ENCODE measurements at regions not wholly inside any gene's neighbourhood (a gene's known extent, or its start where the extent isn't known, plus 50 kb on each side); places are given as distances from the start of the nearest gene placed in this dataset.

DNA sequence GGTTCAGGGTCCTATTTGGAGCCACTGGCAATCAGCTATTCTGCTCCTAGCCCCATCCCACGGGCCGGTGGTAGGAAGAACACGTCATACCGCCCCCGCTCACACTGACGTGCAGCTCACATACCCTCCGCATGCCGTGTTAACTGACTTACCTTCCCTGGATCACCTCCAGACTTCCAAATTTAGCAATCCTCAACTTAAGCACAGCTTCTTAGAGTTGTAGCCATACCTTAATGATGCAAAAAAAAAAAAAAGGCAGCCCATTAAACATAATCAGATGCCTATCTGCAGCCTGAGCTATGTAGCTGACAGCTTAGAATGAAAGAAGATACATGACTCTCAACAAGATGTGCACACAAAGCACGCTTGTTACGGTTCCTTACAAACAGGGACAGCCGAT, 93.0 kb downstream of the IRX2 start:
- no peak for DNase-seq (ENCODE audit: low read depth)

DNA sequence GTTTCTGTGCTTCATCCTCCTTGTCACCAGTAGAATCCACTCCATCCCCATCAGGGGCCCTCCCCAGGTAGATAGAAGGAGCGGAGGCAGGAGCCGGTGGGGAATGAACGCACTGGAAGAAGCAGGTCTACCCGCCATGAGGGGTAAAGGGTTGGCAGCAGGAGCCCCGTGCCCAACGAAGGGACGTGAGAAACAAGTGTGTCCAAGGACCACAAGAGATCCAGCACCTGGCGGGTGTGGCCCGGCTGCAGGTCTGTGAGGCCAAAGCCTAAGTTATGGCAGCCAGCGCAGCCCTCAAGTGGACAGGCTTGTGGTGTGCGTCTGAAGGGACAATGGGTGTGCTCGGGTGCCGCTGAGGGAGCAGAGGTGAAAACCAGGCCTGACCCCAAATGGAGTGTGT, 94.3 kb downstream of the IRX2 start:
- no peak for DNase-seq (ENCODE audit: low read depth)

DNA sequence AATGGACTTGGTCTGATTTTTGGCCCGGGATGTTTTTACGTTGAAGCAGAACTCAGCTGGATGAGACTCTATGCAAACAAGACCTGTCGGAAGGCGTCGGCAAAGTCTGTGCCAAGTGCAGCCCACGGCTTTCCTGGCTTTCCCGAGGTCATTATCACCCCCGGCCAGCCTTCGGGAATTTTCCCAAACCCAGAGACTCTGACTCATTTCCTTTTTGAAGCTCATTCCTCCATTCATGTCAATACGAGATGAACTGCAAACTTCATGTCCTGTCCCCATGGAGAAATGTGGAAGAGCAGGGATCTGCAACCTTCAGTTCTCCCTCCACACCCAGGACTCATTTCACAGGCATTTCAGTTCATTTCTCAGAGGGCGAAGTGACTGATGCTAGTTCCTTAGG, 95.3 kb downstream of the IRX2 start:
- DNase-seq (ENCODE audit: low read depth): peak; percentile 87

DNA sequence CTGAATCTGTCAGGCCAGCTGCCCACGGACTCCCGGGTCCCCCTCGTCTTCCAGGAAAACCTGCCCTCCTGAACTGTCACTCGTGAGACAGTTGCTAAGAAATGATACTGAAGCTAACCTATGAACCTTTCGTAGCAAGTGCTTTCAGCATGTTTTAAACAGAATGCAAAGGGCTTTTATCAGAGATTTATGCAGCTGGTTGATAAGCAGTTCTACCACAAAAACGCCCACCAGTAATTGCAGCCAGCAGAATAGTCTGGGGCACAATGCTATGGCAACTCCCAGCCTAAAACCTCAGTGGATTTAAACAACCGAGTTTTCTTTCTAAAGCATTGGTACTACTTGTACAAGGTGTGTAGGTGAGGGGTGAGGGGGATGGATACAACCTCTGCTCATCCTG, 97.5 kb downstream of the IRX2 start:
- DNase-seq (ENCODE audit: low read depth): no peak

DNA sequence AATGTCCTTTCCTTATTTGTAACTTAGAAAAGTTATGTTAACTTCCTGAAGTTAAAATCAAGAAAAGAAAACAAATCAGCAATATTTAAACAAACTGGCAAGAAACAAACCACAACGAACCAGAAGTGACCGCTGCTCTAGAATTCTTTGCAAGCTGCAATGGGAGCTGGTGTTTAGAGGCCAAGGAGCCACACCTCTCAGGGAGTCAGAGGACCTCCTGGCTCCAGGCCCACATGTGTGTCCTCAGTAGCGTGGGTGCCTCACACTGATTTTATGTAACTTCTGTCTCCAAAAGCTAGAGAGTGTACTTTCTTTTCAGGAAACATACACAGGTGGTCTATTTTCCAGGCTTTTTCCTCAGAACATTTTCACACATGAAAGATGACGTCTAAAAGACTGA, 100.4 kb downstream of the IRX2 start:
- DNase-seq (ENCODE audit: low read depth): no peak

DNA sequence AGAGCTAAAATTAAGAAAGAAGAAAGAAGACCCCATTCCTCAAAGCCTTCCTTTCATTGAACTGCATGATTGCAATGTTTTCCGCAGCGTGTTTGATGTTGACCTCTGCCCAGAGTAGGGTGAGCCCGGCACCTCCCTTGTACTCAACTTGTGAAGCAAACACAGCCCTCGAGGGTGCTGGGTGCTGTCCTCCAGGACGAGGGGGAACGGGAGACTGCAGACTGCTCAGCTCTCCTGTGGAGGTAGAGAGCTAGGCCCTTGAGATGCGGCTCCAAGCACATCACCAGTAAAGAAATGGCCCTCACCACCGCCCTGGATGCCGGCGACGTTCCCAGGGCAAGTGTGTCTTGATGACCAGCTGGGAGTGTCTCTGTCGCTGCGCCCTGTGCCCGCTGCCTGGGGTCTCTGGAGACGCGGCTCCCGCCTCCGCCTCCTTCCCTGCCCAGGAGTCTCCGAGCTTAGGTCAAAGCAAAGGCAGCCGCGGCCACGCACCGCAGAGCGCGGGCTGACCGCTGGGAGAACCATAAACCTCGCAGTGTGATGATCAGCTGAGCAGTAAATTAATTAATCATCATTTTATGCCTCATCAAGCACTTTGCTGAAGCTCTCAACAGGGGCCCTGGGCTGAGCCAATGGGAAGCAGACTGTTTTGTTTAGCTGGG, 108.7 kb downstream of the IRX2 start:
- DNase-seq (ENCODE audit: low read depth): no peak

DNA sequence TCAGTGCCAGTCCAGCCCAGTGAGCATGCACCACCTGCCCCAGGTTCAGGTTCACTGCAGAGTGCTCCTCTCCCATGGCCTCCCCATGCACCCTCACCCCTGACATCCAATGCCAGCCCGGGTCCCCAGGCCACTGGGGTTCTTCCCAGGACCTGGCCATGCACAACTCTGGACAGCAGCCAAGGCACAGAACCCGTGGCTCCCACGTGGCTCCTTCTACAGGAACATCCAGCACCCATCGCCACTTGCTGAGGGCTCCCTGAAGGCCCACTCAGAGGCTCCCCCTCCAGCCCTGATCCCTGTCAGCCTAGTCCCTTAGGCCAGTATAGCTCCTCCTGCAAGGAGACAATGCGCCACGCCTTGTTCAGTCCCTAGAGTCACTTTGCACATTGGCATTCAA, 110.8 kb downstream of the IRX2 start:
- DNase-seq (ENCODE audit: low read depth): no peak

DNA sequence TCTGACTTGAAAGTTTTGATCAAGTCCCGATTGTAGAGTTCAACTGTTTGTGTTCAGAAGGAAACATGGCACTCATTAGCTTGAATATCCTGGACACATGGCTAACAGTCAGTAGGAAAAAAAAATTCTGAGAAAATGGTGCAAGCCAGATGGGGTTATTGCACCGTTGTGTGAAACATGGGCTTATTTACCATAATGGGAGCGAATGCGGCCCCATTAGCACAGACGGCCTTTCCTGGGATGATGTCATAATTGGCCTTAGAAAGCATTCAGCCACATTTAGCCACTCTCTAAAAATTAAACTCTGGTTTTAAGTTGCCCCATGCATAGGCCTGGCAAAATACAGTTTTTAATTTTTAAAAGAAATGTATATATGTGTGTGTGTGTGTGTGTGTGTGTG, 112.1 kb downstream of the IRX2 start:
- no peak for DNase-seq (ENCODE audit: low read depth)

DNA sequence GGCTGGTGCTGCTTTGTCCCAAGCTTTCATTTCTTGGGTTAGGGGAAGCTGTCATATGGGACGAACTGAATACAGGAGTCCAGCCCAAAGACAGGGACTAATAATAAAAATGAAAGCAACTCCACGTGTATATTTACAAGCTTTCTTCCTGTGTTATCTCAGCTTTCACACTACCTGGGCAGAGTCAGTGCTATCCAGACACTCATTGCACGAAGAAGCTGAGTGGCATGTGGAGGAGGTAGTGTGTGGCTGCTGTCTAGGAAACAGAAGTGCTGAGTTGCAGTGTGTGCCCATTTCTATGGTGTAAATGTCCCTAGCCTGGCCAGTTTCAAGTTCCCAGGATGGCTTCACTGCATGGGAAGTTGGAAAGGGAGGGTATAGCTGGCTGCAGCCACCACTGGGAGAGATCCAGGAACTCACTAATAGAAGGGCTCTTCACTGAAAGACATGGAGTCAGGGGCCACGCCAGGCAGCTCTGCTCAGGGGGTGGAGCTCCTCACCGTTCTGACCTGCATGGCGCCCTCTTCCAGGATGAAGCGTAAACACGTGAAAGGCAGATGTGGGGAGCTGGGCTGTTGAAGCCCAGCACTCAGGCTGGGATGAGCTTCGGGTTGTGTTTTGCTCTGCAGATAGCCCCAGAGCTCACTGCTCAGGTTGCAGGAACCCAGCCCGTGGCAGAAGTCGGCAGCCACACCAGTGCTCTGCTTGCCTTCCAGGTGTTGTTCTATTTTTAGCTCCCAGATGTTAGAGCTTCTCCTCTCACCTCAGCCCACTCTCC, 116.9 kb downstream of the IRX2 start:
- no peak for DNase-seq (ENCODE audit: low read depth)

DNA sequence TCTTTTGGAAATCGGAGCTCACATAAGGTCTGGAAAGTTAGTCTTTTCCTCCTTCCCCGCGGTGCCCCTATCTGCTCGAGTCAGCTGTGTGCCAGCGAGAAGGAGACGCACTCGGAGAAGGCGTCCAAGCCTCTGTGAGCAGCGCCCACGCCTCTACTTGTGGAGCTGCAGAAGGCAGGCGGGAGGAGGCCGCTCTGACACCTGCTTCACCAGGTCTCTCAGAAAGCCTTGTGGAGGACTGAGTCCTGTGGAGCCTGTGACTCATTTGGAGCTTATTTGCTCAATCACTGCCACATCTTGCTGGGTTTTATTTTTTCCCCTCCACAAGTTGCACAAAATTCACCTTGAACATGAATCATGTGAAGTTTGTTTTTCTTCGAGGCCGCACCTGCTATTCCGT, 117.5 kb downstream of the IRX2 start:
- no peak for DNase-seq (ENCODE audit: low read depth)

DNA sequence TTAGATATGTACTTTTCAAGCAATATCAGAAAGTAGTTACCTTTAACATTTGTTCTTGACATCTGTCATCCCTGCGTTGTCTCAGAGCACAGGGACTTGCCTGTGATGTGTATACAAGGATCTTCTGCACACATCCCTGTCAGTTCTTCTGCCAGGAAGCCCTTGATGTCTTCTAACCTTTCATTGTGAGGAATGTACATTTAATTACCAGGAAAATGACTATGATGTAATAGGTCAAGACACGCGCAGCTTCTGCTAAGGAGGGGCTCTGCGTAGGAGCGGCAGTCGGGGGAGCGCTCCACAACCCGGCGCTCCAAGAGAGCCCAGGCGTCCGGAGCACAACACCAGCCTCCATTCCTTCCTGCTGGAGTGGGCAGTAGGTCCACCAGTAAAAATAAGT, 119.7 kb downstream of the IRX2 start:
- DNase-seq (ENCODE audit: low read depth): no peak

DNA sequence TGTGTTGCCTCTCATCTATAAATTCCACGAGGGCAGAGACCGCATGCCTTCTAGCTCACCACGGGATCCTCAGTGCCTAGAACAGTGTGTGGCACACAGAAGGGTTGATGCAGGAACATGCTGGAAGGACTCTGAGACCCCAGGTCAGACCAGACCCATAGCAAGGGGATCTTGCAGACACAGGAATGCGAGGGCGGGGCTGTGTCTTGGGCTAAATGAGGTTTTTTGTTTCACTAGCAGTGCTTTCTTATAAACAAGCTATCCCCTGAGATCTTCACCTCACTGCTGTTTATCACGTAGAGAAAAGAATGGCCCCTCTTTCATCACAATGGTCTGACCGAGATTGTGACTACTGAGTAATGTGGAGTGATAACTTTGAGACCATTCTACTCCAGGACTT, 122.4 kb downstream of the IRX2 start:
- DNase-seq (ENCODE audit: low read depth): no peak

DNA sequence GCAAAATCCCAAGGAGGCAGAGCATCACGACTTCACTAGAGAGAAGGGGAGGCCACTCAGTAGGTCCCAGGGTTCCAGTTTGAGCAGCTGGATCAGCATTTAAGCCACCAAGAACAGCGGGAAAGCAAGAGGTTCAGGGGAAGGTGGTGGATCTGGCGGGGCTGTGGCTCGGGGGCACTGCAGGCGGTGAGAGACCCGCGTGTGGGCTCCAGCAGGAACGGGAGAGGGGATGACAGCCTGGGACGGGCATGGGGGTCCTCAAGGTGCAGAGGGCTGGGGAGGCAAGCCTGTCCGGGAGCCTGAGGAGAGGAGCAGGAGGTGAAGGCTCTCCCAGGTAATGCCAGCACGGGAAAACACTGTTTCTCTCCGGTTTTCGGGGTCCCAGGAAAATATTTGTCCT, 123.6 kb downstream of the IRX2 start:
- DNase-seq (ENCODE audit: low read depth): no peak

DNA sequence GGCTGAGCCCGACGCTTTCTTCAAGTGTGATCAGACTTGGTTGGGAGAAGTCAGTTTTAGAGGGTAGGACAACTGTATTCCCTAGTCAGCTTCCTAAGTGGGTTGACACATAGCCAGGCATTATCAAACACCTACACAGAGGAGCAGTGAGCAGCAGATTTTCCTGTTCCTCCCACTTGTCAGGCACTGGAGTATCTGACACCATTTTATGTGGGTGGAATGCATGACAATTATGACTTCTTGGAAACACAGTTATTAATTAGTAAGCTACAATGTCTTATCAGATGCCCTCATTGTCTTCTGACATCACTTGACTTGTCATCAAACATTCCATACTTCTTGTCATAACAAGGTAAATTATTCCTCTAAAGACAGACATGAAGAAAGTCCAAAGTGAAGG, 124.9 kb downstream of the IRX2 start:
- no peak for DNase-seq (ENCODE audit: low read depth)

DNA sequence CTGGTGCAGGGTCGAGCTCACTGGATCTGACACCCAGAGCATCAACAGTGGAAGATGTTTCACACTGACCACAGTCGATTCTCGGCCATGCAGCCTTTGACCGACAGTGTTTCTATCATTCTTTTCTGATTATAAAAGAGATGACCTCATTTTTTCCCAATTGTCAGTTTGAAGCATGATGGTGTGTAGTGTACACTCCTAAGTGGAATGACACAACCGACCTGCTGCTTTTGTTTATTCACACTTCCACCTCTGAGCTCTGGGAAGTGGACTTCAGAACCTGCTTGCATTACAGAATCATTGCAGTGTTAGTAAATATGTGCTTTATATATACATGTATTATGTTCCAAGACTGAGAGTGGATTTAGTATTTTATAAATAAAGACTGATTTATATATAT, 128.6 kb downstream of the IRX2 start:
- DNase-seq (ENCODE audit: low read depth): no peak

DNA sequence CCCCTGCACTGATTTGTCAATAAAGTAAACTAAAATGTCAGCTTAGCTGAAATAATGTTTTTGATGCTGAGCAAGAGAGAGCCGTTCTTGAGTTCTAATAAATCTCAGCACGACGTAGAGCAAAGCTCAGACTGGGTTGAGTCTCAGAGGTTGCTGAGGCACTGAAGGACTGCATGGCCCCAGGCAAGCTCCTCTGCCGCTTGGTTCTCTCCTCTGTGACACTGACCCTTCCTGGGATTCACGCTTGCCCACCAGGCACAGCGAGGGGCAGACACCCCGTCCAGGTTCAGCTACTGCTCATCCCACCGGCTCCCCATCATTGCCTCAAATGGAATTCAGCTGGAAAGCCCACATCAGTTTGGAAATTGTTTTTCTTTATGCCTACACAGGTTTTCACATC, 129.8 kb downstream of the IRX2 start:
- no peak for DNase-seq (ENCODE audit: low read depth)

DNA sequence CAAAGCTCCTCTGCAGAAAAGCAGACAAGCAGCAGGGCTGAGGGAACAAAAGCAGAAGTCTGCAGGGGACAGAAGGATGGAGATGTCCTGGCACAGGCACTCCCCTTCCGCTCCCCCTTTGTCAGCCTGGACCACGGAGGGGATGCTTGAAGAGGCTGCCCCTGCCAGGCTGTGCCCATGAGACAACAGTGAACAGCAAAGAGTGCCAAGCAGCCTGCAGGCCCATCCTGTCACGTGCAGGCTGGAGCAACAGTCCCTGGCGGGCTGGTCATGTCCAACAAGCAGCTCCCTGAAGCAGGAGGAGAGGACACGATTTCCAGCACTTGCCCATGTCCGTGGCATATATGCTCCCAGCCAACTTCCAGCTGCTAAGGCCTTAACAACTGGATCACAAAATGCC, 132.3 kb downstream of the IRX2 start:
- no peak for DNase-seq (ENCODE audit: low read depth)

DNA sequence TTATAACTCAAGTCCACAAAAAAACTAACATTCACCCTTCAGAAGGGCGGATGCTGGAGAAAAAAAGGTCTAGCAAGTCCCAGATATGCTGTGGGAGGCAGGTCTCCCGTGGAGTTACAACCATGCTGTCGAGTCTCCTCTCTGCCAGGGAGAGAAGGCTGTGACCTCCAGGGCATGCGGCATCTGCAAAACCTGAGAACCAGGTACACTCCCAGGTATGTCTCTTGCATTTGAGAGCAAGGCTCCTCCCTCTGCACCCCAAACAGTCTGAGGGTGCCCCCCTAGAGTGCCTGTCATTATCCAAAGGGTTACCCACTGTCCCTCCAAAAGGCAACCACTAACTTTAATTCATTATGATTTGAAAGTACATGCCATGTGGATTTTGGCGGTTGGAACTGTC, 134.0 kb downstream of the IRX2 start:
- DNase-seq (ENCODE audit: low read depth): no peak

DNA sequence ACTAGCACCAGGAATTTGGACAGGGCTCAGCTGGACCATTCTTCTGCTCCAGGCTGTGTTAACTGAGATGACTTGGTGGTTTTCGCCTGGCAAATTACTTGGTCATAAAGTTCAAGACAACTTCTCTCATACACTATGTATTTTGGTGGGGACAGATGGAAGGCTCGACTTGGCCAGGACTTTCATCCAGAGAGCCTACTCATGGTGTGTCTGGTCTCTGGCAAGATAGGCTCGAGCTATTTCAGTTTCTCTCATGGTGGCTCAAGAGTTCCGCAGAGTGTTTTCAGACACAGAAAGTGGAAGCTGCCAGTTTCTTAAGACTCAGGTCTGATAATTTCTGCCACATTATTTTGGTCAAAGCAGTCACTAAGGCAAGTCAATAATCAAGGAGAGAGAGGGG, 135.6 kb downstream of the IRX2 start:
- DNase-seq (ENCODE audit: low read depth): no peak

DNA sequence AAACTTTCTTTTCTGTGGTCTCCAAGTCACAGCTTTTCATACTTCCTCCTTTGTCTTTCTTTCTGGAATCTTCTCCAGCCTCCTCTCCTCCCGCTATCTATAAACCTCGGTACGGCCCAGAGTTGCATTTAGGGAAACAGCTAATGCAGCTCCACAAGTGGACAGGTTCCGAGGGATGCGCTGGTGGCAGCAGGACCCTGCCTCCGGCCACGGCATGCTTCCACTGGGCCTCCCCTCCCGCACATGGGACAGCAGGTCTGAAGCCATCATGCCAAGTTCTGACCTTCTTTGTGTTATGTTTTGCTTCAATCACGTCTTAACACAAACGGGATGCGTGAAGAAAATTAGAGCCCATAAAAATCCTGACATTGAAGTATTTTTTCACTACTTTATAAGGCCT, 136.9 kb downstream of the IRX2 start:
- no peak for DNase-seq (ENCODE audit: low read depth)

DNA sequence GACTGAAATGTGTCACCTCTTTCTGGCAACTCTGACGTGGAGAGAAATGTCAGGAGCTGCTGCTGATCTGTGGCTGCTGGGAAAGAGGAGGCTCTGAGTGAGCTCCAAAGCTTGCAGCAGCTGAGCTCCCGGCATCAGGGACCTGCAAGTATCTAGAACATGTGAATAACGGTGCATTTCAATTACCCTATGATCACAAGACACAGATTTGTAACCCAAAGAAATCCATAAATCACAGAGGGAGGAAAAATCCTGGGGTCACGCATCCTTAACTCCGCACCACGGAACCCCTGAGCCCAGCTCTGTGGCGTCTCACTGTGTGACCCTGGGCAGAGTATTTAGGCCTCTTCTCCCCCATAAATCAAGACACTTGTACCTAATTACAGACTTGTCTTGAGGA, 139.8 kb downstream of the IRX2 start:
- DNase-seq (ENCODE audit: low read depth): no peak

DNA sequence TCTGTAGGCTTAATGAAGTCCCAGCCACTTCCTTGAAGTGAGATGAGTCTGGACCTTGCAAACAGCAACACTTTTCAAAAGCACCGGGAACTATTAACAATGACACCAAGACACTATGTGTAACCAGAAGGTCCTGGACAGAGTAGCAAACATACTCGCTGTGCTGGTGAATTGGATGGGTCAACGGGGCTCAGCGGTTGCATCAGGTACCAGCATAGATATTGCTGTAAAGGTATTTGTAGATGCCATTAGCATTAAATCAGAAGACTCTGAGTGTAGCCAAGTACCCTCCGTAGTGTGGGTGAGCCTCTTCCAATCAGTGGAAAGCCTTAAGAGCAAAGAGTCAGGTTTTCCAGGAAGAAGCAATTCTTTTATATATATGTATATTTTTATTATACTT, 140.5 kb downstream of the IRX2 start:
- DNase-seq (ENCODE audit: low read depth): no peak

DNA sequence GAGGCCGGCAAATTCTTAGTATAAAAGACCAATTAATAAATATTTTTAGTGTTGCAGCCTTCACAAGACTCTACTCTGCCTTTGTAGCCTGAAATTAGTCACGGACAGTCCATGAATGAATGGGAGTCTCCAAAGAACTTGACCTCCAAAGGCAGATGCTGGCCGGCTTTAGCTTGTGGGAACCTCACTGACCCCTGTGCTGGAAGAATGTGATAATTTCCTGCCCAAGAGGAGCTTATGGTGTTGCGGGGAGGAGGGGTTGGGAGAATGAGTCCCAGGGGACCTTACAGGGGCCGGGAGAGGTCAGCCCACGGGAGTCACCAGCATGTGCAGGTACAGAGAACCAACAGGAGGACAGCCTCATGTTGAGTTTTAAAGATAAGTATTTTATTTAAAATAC, 143.1 kb downstream of the IRX2 start:
- DNase-seq (ENCODE audit: low read depth): no peak

DNA sequence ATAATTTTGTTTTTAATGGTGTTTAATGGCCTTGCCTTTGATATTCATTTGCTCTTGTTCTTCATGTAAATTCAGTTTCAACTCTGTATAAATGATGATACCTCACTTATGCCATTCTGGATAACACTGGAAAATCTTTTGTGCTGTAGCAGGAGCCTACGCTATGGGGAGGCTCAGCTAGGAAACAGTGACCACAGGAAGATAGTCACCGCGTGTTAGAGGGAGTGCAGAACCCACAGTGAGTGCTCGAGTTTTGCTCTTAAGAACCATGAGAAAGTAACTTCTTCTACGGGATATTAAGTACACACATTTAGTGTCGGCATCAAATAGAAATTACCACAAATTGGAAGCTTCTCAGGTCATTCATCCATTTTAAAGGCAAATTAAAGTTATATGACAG, 143.9 kb downstream of the IRX2 start:
- DNase-seq (ENCODE audit: low read depth): no peak

Data from HT1080 (cell line).